Endothelial cell (in vitro differentiated cells): ENCODE measurements at regions not wholly inside any gene's neighbourhood (a gene's known extent, or its start where the extent isn't known, plus 50 kb on each side); places are given as distances from the start of the nearest gene placed in this dataset.

Experiments
- DNase-seq: peaks from one replicate; pipeline ENCODE4 v3.0.0; 2021; ENCODE audit warnings: low spot score
- H3K27ac Mint-ChIP-seq: one replicate; pipeline ENCODE4 v1.8.0; 2021; ENCODE audit warnings: mixed read lengths, inconsistent platforms; ENCODE audit not compliant: unreplicated experiment
- H3K27me3 Mint-ChIP-seq: one replicate; pipeline ENCODE4 v1.8.0; 2021; ENCODE audit warnings: mild to moderate bottlenecking, moderate library complexity, mixed read lengths, inconsistent platforms; ENCODE audit not compliant: unreplicated experiment
- H3K36me3 Mint-ChIP-seq: one replicate; pipeline ENCODE4 v1.8.0; 2021; ENCODE audit warnings: mild to moderate bottlenecking, low read depth, mixed read lengths, inconsistent platforms; ENCODE audit not compliant: unreplicated experiment
- H3K4me1 Mint-ChIP-seq: one replicate; pipeline ENCODE4 v1.8.0; 2021; ENCODE audit warnings: mild to moderate bottlenecking, mixed read lengths, inconsistent platforms; ENCODE audit not compliant: unreplicated experiment
- H3K4me3 Mint-ChIP-seq: one replicate; pipeline ENCODE4 v1.8.0; 2021; ENCODE audit warnings: mild to moderate bottlenecking, mixed read lengths, inconsistent platforms; ENCODE audit not compliant: unreplicated experiment
- H3K9me3 Mint-ChIP-seq: one replicate; pipeline ENCODE4 v1.8.0; 2021; ENCODE audit warnings: mixed read lengths, inconsistent platforms; ENCODE audit not compliant: unreplicated experiment
- CTCF ChIP-seq: fragments of 200-600 bp; sonication (generic); IDR thresholded peaks from one replicate; pipeline ENCODE4 v1.5.0; 2021; ENCODE audit warnings: antibody characterized with exemption; ENCODE audit not compliant: unreplicated experiment

GRCh38 chr1:204817341-204817740, 53.3 kb upstream of the NFASC start:
- DNase-seq, result no peak
- Mint-ChIP-seq H3K27ac (no peak overlapping the region), H3K9me3 (no peaks in the 10 kb centered on the region), H3K4me3 (no peak overlapping the region), H3K36me3 (no peaks in the 10 kb centered on the region), H3K27me3 (peaks cover 2% of the 10 kb centered on the region), H3K4me1 (no peaks in the 10 kb centered on the region)
- TF ChIP-seq CTCF, result no peak

- DNase-seq, result no peak
- Mint-ChIP-seq H3K4me1 (no peaks in the 10 kb centered on the region), H3K27me3 (peaks cover 2% of the 10 kb centered on the region), H3K4me3 (no peak overlapping the region), H3K36me3 (no peaks in the 10 kb centered on the region), H3K9me3 (no peaks in the 10 kb centered on the region), H3K27ac (no peak overlapping the region)
- TF ChIP-seq CTCF, result no peak
These were observed 51.7 kb upstream of the NFASC start for GRCh38 chr1:204818998-204819397.

GRCh38 chr1:204819495-204819894, 51.2 kb upstream of the NFASC start:
- Mint-ChIP-seq H3K27ac (no peak overlapping the region), H3K4me1 (no peaks in the 10 kb centered on the region), H3K4me3 (no peak overlapping the region), H3K36me3 (no peaks in the 10 kb centered on the region), H3K27me3 (peaks cover 2% of the 10 kb centered on the region), H3K9me3 (no peaks in the 10 kb centered on the region)
- DNase-seq, result no peak
- no peak for TF ChIP-seq CTCF
